SK-N-SH treated with all-trans-retinoic acid at 6 μM for 48 hours (cell line): ENCODE measurements at regions not wholly inside any gene's neighbourhood (a gene's known extent, or its start where the extent isn't known, plus 50 kb on each side); places are given as distances from the start of the nearest gene placed in this dataset.

Experiments
- SNAI2 ChIP-seq: fragments of 250-450 bp; sonication (Bioruptor Pico); IDR thresholded peaks from 2 replicates; pipeline ENCODE4 v1.5.0; 2020; ENCODE audit warnings: mild to moderate bottlenecking, moderate library complexity
- ZNF8 ChIP-seq: fragments of 450-650 bp; formaldehyde crosslinking; IDR thresholded peaks from 2 replicates; pipeline ENCODE4 v1.5.0; 2020; ENCODE audit warnings: mild to moderate bottlenecking, moderate library complexity

DNA sequence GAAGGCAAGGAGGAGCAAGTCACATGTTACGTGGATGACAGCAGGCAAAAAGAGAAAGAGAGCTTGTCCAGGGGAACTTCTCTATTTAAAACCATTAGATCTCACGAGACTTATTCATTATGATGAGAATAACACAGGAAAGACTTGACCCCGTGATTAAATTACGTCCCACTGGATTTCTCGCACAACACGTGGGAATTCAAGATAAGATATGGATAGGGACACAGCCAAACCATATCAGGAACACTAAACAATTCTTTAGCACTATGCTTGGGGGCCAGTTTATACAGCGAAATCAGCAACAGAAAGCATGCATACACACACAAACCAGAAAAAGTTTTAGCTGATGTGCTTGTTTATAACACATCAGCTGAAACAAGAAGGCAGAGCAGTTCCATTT lies 704.2 kb downstream of the OTOL1 start:
- TF ChIP-seq SNAI2, result no peak
- no peak for TF ChIP-seq ZNF8 (CRISPR knock-in tag)
